HEK293T (cell line): ENCODE measurements at regions not wholly inside any gene's neighbourhood (a gene's known extent, or its start where the extent isn't known, plus 50 kb on each side); places are given as distances from the start of the nearest gene placed in this dataset.
"Not testable (repeated sequence)": the region's sequence is repeated elsewhere in the genome, so short reads cannot be mapped to it uniquely, and the experiment has no call there.

Experiments used
- CTCF ChIA-PET: fragments of 350-600 bp; formaldehyde crosslinking; extraction: SDS; loops from one replicate; lab custom pipeline; 2021; ENCODE audit warnings: antibody characterized with exemption, inconsistent platforms; lab: Yijun Ruan, JAX
- POLR2A ChIA-PET: fragments of 350-600 bp; formaldehyde crosslinking; extraction: SDS; loops from one replicate; lab custom pipeline; 2020; ENCODE audit warnings: antibody characterized with exemption, inconsistent platforms; lab: Yijun Ruan, JAX
- DNase-seq: peaks from one replicate; pipeline ENCODE4 v3.0.0; 2012; ENCODE audit warnings: mixed read lengths; ENCODE audit errors: extremely low spot score
- ARNT ChIP-seq: fragments of 450-650 bp; IDR thresholded peaks from 2 replicates; pipeline ENCODE4 v1.6.1; 2017; ENCODE audit warnings: mild to moderate bottlenecking
- BHLHE40 ChIP-seq: fragments of 450-650 bp; IDR thresholded peaks from 2 replicates; pipeline ENCODE4 v1.6.1; 2016; ENCODE audit warnings: mild to moderate bottlenecking, moderate library complexity, borderline replicate concordance
- CTBP1 ChIP-seq: fragments of 450-650 bp; IDR thresholded peaks from 2 replicates; pipeline ENCODE4 v1.6.1; 2016; ENCODE audit warnings: borderline replicate concordance
- ELF4 ChIP-seq: fragments of 450-650 bp; IDR thresholded peaks from 2 replicates; pipeline ENCODE4 v1.6.1; 2017; ENCODE audit warnings: antibody characterized with exemption
- FOXA1 ChIP-seq: fragments of 450-650 bp; IDR thresholded peaks from 2 replicates; pipeline ENCODE4 v1.6.1; 2016; ENCODE audit warnings: mild to moderate bottlenecking
- FOXK2 ChIP-seq: fragments of 450-650 bp; IDR thresholded peaks from 2 replicates; pipeline ENCODE4 v1.6.1; 2016; ENCODE audit warnings: mild to moderate bottlenecking
- FOXM1 ChIP-seq: fragments of 450-650 bp; IDR thresholded peaks from 2 replicates; pipeline ENCODE4 v1.6.1; 2017; ENCODE audit warnings: mild to moderate bottlenecking, borderline replicate concordance
- HDGF ChIP-seq: fragments of 450-650 bp; IDR thresholded peaks from 2 replicates; pipeline ENCODE4 v1.6.1; 2017; ENCODE audit warnings: antibody characterized with exemption, borderline replicate concordance
- L3MBTL2 ChIP-seq: fragments of 450-650 bp; conservative IDR thresholded peaks from 2 replicates; pipeline ENCODE4 v1.6.1; 2016; ENCODE audit warnings: mild to moderate bottlenecking
- LEF1 ChIP-seq: fragments of 450-650 bp; IDR thresholded peaks from 2 replicates; pipeline ENCODE4 v1.6.1; 2017; ENCODE audit warnings: mild to moderate bottlenecking, borderline replicate concordance
- NFRKB ChIP-seq: fragments of 450-650 bp; IDR thresholded peaks from 2 replicates; pipeline ENCODE4 v1.6.1; 2016; ENCODE audit warnings: mild to moderate bottlenecking, moderate library complexity
- PKNOX1 ChIP-seq: fragments of 450-650 bp; IDR thresholded peaks from 2 replicates; pipeline ENCODE4 v1.6.1; 2016
- SP1 ChIP-seq: fragments of 450-650 bp; IDR thresholded peaks from 2 replicates; pipeline ENCODE4 v1.6.1; 2017
- SUZ12 ChIP-seq: fragments of 450-650 bp; IDR thresholded peaks from 2 replicates; pipeline ENCODE4 v1.6.1; 2016; ENCODE audit warnings: mild to moderate bottlenecking
- TARDBP ChIP-seq: fragments of 450-650 bp; IDR thresholded peaks from 2 replicates; pipeline ENCODE4 v1.6.1; 2016
- ZNF384 ChIP-seq: fragments of 450-650 bp; IDR thresholded peaks from 2 replicates; pipeline ENCODE4 v1.6.1; 2016

- ChIA-PET CTCF (no interaction called here), POLR2A (no interaction called here)
- TF ChIP-seq SUZ12 (no peak), BHLHE40 (no peak), NFRKB (no peak), FOXM1 (no peak), FOXA1 (no peak), LEF1 (no peak), ARNT (no peak), FOXK2 (no peak), PKNOX1 (no peak), ZNF384 (no peak), TARDBP (no peak), ELF4 (no peak), SP1 (no peak), L3MBTL2 (no peak)
- DNase-seq: no peak
Observed at GRCh38 chr9:82419696-82420486, 431.3 kb downstream of the SPATA31D1 start.

GRCh38 chr9:82421498-82421897 lies 432.9 kb downstream of the SPATA31D1 start:
- CTCF ChIA-PET: no interaction called here
- no peak for DNase-seq
- TF ChIP-seq LEF1: no peak
- no peak for TF ChIP-seq TARDBP
- no peak for TF ChIP-seq BHLHE40
- no peak for TF ChIP-seq SP1
- no peak for TF ChIP-seq L3MBTL2
- no peak for TF ChIP-seq FOXK2
- TF ChIP-seq CTBP1: no peak
- no peak for TF ChIP-seq HDGF
- no peak for TF ChIP-seq FOXM1
- no peak for TF ChIP-seq PKNOX1
- no peak for TF ChIP-seq NFRKB
- no peak for TF ChIP-seq ZNF384
- TF ChIP-seq FOXA1: no peak
- POLR2A ChIA-PET: no interaction called here

GRCh38 chr9:82423700-82424099 lies 435.1 kb downstream of the SPATA31D1 start:
- POLR2A ChIA-PET: no interaction called here
- CTCF ChIA-PET: no interaction called here
- no peak for DNase-seq
- TF ChIP-seq L3MBTL2: no peak
- no peak for TF ChIP-seq HDGF
- TF ChIP-seq PKNOX1: no peak
- no peak for TF ChIP-seq FOXM1
- TF ChIP-seq ELF4: no peak
- TF ChIP-seq BHLHE40: no peak

GRCh38 chr9:82424599-82425120 lies 436.1 kb downstream of the SPATA31D1 start:
- TF ChIP-seq NFRKB: no peak
- TF ChIP-seq CTBP1: no peak
- no peak for TF ChIP-seq FOXK2
- no peak for TF ChIP-seq ELF4
- TF ChIP-seq TARDBP: no peak
- TF ChIP-seq ZNF384: no peak
- TF ChIP-seq HDGF: no peak
- DNase-seq: no peak
- ChIA-PET POLR2A (no interaction called here), CTCF (no interaction called here)

- no peak for DNase-seq
- ChIA-PET CTCF (no interaction called here), POLR2A (no interaction called here)
- TF ChIP-seq FOXA1: no peak
- no peak for TF ChIP-seq HDGF
- TF ChIP-seq L3MBTL2: no peak
- no peak for TF ChIP-seq ZNF384
- no peak for TF ChIP-seq CTBP1
- TF ChIP-seq FOXK2: no peak
- TF ChIP-seq ARNT: no peak
- no peak for TF ChIP-seq SUZ12
- no peak for TF ChIP-seq PKNOX1
- no peak for TF ChIP-seq TARDBP
- TF ChIP-seq NFRKB: no peak
- no peak for TF ChIP-seq SP1
- TF ChIP-seq ELF4: no peak
- no peak for TF ChIP-seq FOXM1
- TF ChIP-seq LEF1: no peak
Observed at GRCh38 chr9:82431121-82431520, 442.5 kb downstream of the SPATA31D1 start.

GRCh38 chr9:82433290-82433931 lies 444.8 kb downstream of the SPATA31D1 start:
- DNase-seq, POLR2A ChIA-PET, CTCF ChIA-PET: not testable (repeated sequence)
